SU-DHL-6 (cell line): ENCODE measurements at regions not wholly inside any gene's neighbourhood (a gene's known extent, or its start where the extent isn't known, plus 50 kb on each side); places are given as distances from the start of the nearest gene placed in this dataset.

Experiments used
- H2AFZ ChIP-seq: fragments of 200-600 bp; sonication (generic); 2 replicates; pipeline ENCODE4 v1.6.1; 2014; ENCODE audit warnings: low read depth, mild to moderate bottlenecking, moderate library complexity, mixed read lengths, antibody characterized with exemption, low read length; ENCODE audit not compliant: severe bottlenecking
- H3F3A ChIP-seq: fragments of 200-600 bp; shearing (Covaris generic); 2 replicates; pipeline ENCODE4 v1.6.0; 2016; ENCODE audit warnings: antibody characterized with exemption, mild to moderate bottlenecking; ENCODE audit not compliant: insufficient read depth
- H3K27ac ChIP-seq: fragments of 200-600 bp; sonication (generic); 2 replicates; pipeline ENCODE4 v1.5.1; 2016; ENCODE audit warnings: low read depth, mild to moderate bottlenecking, low read length, moderate library complexity, mixed read lengths
- H3K27me3 ChIP-seq: fragments of 200-600 bp; sonication (generic), shearing (Covaris generic); 2 replicates; pipeline ENCODE4 v1.6.0; 2014; ENCODE audit warnings: mild to moderate bottlenecking, low read length
- H3K36me3 ChIP-seq: fragments of 200-600 bp; sonication (generic); 2 replicates; pipeline ENCODE4 v1.6.1; 2014; ENCODE audit warnings: mild to moderate bottlenecking, low read length, mixed read lengths
- H3K4me2 ChIP-seq: fragments of 300-600, 200-600 bp; shearing (Covaris generic), sonication (generic); 2 replicates; pipeline ENCODE4 v1.6.0; 2014; ENCODE audit warnings: low read length, low read depth, mild to moderate bottlenecking; ENCODE audit not compliant: poor library complexity, severe bottlenecking
- H3K4me3 ChIP-seq: fragments of 200-600 bp; sonication (generic); 2 replicates; pipeline ENCODE4 v1.5.1; 2014; ENCODE audit warnings: antibody characterized with exemption, low read length, mild to moderate bottlenecking, mixed read lengths; ENCODE audit not compliant: insufficient read depth, poor library complexity, severe bottlenecking
- H3K79me2 ChIP-seq: fragments of 200-600 bp; sonication (generic); 2 replicates; pipeline ENCODE4 v1.6.1; 2014; ENCODE audit warnings: mild to moderate bottlenecking, low read length, moderate library complexity; ENCODE audit not compliant: insufficient read depth
- H3K9ac ChIP-seq: fragments of 200-600 bp; sonication (generic); 2 replicates; pipeline ENCODE4 v1.7.0; 2014; ENCODE audit warnings: mild to moderate bottlenecking, low read length
- H3K9me2 ChIP-seq: fragments of 200-600 bp; sonication (generic); replicated peaks from 2 replicates; pipeline ENCODE4 v1.6.1; 2014; ENCODE audit warnings: low read length; ENCODE audit not compliant: insufficient read depth
- H3K9me3 ChIP-seq: fragments of 200-600 bp; sonication (generic); 2 replicates; pipeline ENCODE4 v1.6.1; 2014; ENCODE audit warnings: low read length, mixed read lengths; ENCODE audit not compliant: insufficient read depth
- H4K20me1 ChIP-seq: fragments of 200-600 bp; sonication (generic); 2 replicates; pipeline ENCODE4 v1.6.1; 2014; ENCODE audit warnings: low read depth, mild to moderate bottlenecking, antibody characterized with exemption, low read length, moderate library complexity, mixed read lengths
- CTCF ChIP-seq: fragments of 200-600 bp; sonication (generic); IDR thresholded peaks from one replicate; pipeline ENCODE4 v1.5.1; 2017; ENCODE audit warnings: antibody characterized with exemption, mild to moderate bottlenecking, low read length, moderate library complexity; ENCODE audit not compliant: insufficient read depth, poor library complexity, severe bottlenecking
- EZH2phosphoT487 ChIP-seq: fragments of 200-600 bp; sonication (generic), shearing (Covaris generic); conservative IDR thresholded peaks from 2 replicates; pipeline ENCODE4 v1.6.1; 2018; ENCODE audit warnings: mild to moderate bottlenecking, antibody characterized with exemption, low read length, moderate library complexity, mixed read lengths

GRCh38 chr18:27855486-27855885 lies 321.4 kb downstream of the CDH2 start:
- Histone ChIP-seq H3K27me3 (no peaks in the 10 kb centered on the region), H3K9ac (no peak overlapping the region), H3F3A (no peaks in the 10 kb centered on the region), H3K9me2 (no peaks in the 10 kb centered on the region), H3K36me3 (no peaks in the 10 kb centered on the region), H4K20me1 (no peaks in the 10 kb centered on the region), H3K9me3 (no peaks in the 10 kb centered on the region), H2AFZ (no peak overlapping the region), H3K4me2 (no peak overlapping the region), H3K79me2 (no peaks in the 10 kb centered on the region), H3K4me3 (no peak overlapping the region), H3K27ac (no peak overlapping the region)
- TF ChIP-seq EZH2phosphoT487 (no peak), CTCF (no peak)

- H2AFZ ChIP-seq, result no peak overlapping the region
- no peaks in the 10 kb centered on the region for H3K27me3 ChIP-seq
- H3K4me3 ChIP-seq, result no peak overlapping the region
- H4K20me1 ChIP-seq, result no peaks in the 10 kb centered on the region
- H3K4me2 ChIP-seq, result no peak overlapping the region
- H3K9me3 ChIP-seq, result no peaks in the 10 kb centered on the region
- H3K9me2 ChIP-seq, result no peaks in the 10 kb centered on the region
- no peaks in the 10 kb centered on the region for H3K79me2 ChIP-seq
- H3K27ac ChIP-seq, result no peak overlapping the region
- no peak for TF ChIP-seq EZH2phosphoT487
- TF ChIP-seq CTCF, result no peak
- no peak overlapping the region for H3K9ac ChIP-seq
- H3F3A ChIP-seq, result no peaks in the 10 kb centered on the region
- H3K36me3 ChIP-seq, result no peaks in the 10 kb centered on the region
Observed at GRCh38 chr18:27854631-27855030, 322.3 kb downstream of the CDH2 start.

GRCh38 chr18:27848336-27848735 lies 328.6 kb downstream of the CDH2 start:
- Histone ChIP-seq H3K79me2 (no peaks in the 10 kb centered on the region), H2AFZ (no peak overlapping the region), H3K9ac (no peak overlapping the region), H3F3A (no peaks in the 10 kb centered on the region), H3K27me3 (no peaks in the 10 kb centered on the region), H3K4me3 (no peak overlapping the region), H3K36me3 (no peaks in the 10 kb centered on the region), H3K9me2 (no peaks in the 10 kb centered on the region), H3K9me3 (no peaks in the 10 kb centered on the region), H3K27ac (no peak overlapping the region), H3K4me2 (no peak overlapping the region), H4K20me1 (no peaks in the 10 kb centered on the region)
- TF ChIP-seq CTCF, result no peak
- no peak for TF ChIP-seq EZH2phosphoT487

GRCh38 chr18:27847412-27847811 lies 329.5 kb downstream of the CDH2 start:
- Histone ChIP-seq H3F3A (no peaks in the 10 kb centered on the region), H3K4me3 (no peak overlapping the region), H3K9me2 (no peaks in the 10 kb centered on the region), H3K36me3 (no peaks in the 10 kb centered on the region), H3K79me2 (no peaks in the 10 kb centered on the region), H3K27ac (no peak overlapping the region), H3K27me3 (no peaks in the 10 kb centered on the region), H3K9ac (no peak overlapping the region), H3K4me2 (no peak overlapping the region), H3K9me3 (no peaks in the 10 kb centered on the region), H4K20me1 (no peaks in the 10 kb centered on the region), H2AFZ (no peak overlapping the region)
- TF ChIP-seq CTCF (no peak), EZH2phosphoT487 (no peak)
